Peyer's patch (tissue), 4 donors: ENCODE measurements at regions not wholly inside any gene's neighbourhood (a gene's known extent, or its start where the extent isn't known, plus 50 kb on each side); places are given as distances from the start of the nearest gene placed in this dataset.

Source experiments
- POLR2A ChIP-seq, 2 donors: fragments of 450-650 bp; IDR thresholded peaks; one replicate each; pipeline ENCODE4 v1.5.1; 2017; ENCODE audit warnings: antibody characterized with exemption in 2 of 2, mild to moderate bottlenecking in 2 of 2, moderate library complexity in 2 of 2
- TF ChIP-seq, protein P1 (sequence below), 6 experiments: fragments of 450-650 bp in 4 of 6; fragments of 200-600 bp in 2 of 6; sonication (generic) in 1 of 6; IDR thresholded peaks; one replicate each; pipeline ENCODE4 v1.5.1; 2017 to 2019; ENCODE audit warnings: antibody characterized with exemption in 6 of 6, mild to moderate bottlenecking in 3 of 6, moderate library complexity in 1 of 6

DNA sequence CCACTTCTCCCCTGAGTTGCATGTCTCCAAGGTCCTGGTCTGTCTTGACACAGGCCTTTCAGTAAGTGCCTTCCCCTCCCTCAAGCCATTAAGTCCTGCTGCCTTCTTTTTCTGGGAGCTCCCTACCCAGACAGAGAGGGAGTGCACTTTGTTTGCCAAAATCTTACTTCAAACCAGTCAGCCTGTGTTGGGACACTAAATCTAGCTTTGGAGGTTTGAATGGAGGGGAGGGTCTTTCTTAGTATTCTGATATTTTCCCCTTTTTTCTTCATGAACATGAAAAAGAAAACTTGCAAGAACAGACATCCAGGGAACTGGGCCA lies 170.7 kb upstream of the PMEPA1 start:
- TF ChIP-seq, protein P1, sequence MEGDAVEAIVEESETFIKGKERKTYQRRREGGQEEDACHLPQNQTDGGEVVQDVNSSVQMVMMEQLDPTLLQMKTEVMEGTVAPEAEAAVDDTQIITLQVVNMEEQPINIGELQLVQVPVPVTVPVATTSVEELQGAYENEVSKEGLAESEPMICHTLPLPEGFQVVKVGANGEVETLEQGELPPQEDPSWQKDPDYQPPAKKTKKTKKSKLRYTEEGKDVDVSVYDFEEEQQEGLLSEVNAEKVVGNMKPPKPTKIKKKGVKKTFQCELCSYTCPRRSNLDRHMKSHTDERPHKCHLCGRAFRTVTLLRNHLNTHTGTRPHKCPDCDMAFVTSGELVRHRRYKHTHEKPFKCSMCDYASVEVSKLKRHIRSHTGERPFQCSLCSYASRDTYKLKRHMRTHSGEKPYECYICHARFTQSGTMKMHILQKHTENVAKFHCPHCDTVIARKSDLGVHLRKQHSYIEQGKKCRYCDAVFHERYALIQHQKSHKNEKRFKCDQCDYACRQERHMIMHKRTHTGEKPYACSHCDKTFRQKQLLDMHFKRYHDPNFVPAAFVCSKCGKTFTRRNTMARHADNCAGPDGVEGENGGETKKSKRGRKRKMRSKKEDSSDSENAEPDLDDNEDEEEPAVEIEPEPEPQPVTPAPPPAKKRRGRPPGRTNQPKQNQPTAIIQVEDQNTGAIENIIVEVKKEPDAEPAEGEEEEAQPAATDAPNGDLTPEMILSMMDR (IDR thresholded peaks at IDR 0.05) = no peak
- no peak for TF ChIP-seq POLR2A (IDR thresholded peaks at IDR 0.05)
